ENCODE measurements at regions not wholly inside any gene's neighbourhood (a gene's known extent, or its start where the extent isn't known, plus 50 kb on each side); places are given as distances from the start of the nearest gene placed in this dataset.
"Not testable (repeated sequence)": the region's sequence is repeated elsewhere in the genome, so short reads cannot be mapped to it uniquely, and the experiment has no call there.

DNA sequence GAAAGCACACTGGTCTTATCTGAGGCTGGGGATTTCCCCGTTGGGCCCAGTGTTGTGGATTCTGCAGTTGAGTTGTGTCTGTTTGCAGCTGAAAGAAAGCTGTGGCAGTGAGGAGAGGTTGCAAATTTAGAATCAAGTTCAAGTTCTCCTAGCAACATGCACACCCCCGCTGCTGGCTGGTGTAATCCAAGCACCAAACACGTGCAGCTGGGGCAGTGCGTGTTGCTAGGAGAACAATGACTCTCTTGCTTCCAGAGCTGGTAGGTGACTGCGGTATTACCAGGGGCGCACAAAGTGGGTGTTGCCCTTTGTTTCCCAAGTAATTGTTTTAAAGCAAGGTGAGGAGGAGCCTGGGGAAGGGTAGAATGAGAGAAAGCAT lies 91.5 kb downstream of the IER5 start:
- no peaks in the 10 kb centered on the region for H3K36me3 ChIP-seq (ENCODE audit: control insufficient read depth, insufficient read depth, low read length)
- FAIRE-seq (no peak), DNase-seq (ENCODE audit: low read depth) (peak; percentile 50)
- H3K27me3 ChIP-seq (ENCODE audit: control insufficient read depth, insufficient read depth, low read length): no peaks in the 10 kb centered on the region
- TF ChIP-seq, protein P1, sequence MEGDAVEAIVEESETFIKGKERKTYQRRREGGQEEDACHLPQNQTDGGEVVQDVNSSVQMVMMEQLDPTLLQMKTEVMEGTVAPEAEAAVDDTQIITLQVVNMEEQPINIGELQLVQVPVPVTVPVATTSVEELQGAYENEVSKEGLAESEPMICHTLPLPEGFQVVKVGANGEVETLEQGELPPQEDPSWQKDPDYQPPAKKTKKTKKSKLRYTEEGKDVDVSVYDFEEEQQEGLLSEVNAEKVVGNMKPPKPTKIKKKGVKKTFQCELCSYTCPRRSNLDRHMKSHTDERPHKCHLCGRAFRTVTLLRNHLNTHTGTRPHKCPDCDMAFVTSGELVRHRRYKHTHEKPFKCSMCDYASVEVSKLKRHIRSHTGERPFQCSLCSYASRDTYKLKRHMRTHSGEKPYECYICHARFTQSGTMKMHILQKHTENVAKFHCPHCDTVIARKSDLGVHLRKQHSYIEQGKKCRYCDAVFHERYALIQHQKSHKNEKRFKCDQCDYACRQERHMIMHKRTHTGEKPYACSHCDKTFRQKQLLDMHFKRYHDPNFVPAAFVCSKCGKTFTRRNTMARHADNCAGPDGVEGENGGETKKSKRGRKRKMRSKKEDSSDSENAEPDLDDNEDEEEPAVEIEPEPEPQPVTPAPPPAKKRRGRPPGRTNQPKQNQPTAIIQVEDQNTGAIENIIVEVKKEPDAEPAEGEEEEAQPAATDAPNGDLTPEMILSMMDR (IDR thresholded peaks at IDR 0.05; ENCODE audit: insufficient read depth, low read length, severe bottlenecking): no peak
- no peak overlapping the region for H3K4me3 ChIP-seq (ENCODE audit: low read depth, low read length)

DNA sequence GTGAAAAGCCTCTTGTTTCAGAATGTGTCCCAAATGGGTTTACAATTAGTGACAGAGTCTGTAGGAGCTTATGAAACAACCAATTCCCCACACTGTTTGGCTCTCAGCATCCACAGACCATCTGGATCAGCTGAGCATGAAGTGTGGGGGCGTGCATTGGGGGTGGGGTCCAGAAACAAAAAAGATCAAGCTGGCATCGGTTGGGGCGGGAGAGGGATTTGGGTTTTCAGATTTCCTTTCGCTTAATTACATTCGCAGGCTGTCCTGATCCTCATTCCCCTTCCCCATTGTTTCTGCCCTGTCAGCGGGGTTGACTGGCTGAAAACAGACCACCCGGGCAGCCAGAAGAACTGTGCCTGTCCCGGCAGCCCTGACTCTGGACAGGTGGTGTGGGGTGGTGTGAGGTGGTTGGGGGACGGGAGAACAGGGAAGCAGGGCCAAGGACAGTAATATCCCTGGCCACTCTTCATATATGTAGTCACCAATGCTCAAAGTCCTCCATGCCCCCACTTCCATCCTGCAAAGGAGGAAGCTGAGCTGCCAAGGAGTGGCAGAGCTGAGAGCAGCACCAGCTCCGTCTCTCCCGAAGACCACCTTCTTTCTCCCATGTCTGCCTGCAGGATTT lies 92.0 kb downstream of the IER5 start:
- H3K4me3 ChIP-seq (ENCODE audit: low read depth, low read length): no peak overlapping the region
- FAIRE-seq: no peak
- TF ChIP-seq, protein P1 (IDR thresholded peaks at IDR 0.05; ENCODE audit: insufficient read depth, low read length, severe bottlenecking): no peak
- no peaks in the 10 kb centered on the region for H3K27me3 ChIP-seq (ENCODE audit: control insufficient read depth, insufficient read depth, low read length)
- DNase-seq (ENCODE audit: low read depth): no peak
- H3K36me3 ChIP-seq (ENCODE audit: control insufficient read depth, insufficient read depth, low read length): no peaks in the 10 kb centered on the region

DNA sequence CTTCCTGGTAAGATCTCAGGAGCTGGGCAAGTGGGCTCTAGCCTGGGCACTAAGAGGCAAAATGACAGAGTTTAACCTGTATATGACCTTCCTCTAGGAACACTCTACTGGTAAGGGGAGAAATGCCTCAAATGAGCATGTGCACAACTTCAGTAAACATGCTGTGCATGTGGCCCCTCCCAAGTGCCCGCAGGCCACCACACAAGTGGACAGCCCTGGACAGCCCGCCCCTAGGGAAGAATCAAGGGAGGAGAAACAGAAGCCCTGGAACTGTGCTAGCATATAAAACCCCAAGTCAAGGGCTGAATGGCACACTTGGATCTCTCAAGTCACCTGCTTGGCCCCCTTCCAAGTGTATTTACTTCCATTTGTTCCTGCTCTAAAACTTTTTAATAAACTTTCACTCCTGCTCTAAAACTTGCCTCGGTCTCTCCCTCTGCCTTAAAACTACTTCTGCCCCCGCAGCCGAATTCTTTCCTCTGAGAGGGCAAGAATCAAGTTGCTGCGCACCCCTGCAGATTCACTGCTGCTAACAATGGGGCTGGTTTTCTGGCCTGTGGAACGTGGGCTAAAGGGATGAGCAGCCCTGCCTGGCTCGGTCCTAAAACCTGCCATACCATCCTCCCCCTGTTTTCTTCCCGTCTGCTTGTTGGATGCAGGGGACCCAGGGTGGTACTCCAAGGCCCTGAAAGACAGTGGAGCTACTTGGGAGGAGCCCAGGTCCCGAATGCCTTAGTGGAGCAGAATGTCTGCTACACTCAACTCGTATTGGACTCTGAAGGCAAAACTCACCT lies 93.5 kb downstream of the IER5 start:
- DNase-seq (ENCODE audit: low read depth) (no peak), FAIRE-seq (no peak)
- Histone ChIP-seq H3K27me3 (ENCODE audit: control insufficient read depth, insufficient read depth, low read length) (no peaks in the 10 kb centered on the region), H3K36me3 (ENCODE audit: control insufficient read depth, insufficient read depth, low read length) (no peaks in the 10 kb centered on the region), H3K4me3 (ENCODE audit: low read depth, low read length) (no peak overlapping the region)
- TF ChIP-seq, protein P1 (IDR thresholded peaks at IDR 0.05; ENCODE audit: insufficient read depth, low read length, severe bottlenecking): no peak

DNA sequence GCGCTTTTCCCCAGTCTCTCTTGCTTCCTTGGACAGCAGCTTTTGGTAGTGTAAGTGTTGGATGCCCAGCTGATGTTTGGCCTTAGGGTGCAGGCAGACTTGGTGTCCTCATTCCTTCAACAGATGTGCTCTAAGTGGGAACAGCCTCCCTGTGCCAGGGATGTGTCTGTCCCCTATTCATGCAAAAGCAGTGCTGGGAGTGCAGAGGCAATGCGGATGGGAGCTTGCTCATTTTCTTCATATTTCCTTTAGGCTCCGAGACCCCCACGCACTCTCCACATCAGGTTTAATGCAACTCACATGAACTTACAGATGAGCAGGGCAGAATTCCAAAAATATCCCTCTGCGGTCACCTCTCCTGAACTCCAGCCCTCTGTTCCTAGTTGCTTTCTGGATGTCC lies 96.1 kb downstream of the IER5 start:
- TF ChIP-seq, protein P1 (IDR thresholded peaks at IDR 0.05; ENCODE audit: insufficient read depth, low read length, severe bottlenecking): no peak
- Histone ChIP-seq H3K4me3 (ENCODE audit: low read depth, low read length) (no peak overlapping the region), H3K36me3 (ENCODE audit: control insufficient read depth, insufficient read depth, low read length) (no peaks in the 10 kb centered on the region), H3K27me3 (ENCODE audit: control insufficient read depth, insufficient read depth, low read length) (no peaks in the 10 kb centered on the region)
- FAIRE-seq (no peak), DNase-seq (ENCODE audit: low read depth) (no peak)

DNA sequence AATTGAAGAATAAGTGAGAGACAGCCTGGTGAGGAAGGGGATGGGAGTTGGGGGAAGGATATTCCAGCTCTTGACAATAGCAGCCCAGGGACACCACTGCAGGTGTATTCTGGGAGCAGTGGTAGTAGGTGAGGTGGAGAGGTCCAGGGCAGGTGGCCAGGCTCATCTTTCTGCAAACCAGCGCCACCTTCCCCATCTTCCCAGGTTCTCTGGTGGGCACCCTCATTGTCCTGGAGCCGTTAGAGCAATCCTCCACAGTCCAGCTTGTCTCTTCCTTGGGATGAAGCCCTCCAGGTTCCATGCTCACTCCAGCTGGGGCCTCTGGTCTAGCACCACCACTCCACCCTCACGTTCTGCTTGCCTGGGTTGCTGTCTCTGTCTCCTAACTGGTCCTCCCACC lies 97.0 kb downstream of the IER5 start:
- Histone ChIP-seq H3K4me3 (ENCODE audit: low read depth, low read length) (no peak overlapping the region), H3K36me3 (ENCODE audit: control insufficient read depth, insufficient read depth, low read length) (no peaks in the 10 kb centered on the region), H3K27me3 (ENCODE audit: control insufficient read depth, insufficient read depth, low read length) (peaks cover 1% of the 10 kb centered on the region)
- TF ChIP-seq, protein P1 (IDR thresholded peaks at IDR 0.05; ENCODE audit: insufficient read depth, low read length, severe bottlenecking): no peak
- DNase-seq (ENCODE audit: low read depth) (no peak), FAIRE-seq (no peak)

DNA sequence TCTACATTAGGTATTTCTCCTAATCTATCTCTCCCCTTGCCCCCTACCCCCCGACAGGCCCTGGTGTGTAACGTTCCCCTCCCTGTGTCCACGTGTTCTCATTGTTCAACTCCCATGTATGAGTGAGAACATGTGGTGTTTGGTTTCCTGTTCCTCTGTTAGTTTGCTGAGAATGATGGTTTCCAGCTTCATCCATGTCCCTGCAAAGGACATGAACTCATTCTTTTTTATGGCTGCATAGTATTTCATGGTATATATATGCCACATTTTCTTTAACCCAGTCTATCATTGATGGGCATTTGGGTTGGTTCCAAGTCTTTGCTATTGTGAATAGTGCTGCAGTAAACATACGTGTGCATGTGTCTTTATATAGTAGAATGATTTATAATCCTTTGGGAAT lies 97.6 kb downstream of the IER5 start:
- FAIRE-seq: not testable (repeated sequence)

More for the DNA sequence above, 97.6 kb downstream of the IER5 start:
- not testable (repeated sequence) for H3K36me3 ChIP-seq (ENCODE audit: control insufficient read depth, insufficient read depth, low read length); H3K27me3 ChIP-seq (ENCODE audit: control insufficient read depth, insufficient read depth, low read length); H3K4me3 ChIP-seq (ENCODE audit: low read depth, low read length); DNase-seq (ENCODE audit: low read depth)

Measured in bronchial epithelial cell (primary cell).